HL-60/S4 (cell line): ENCODE measurements at regions not wholly inside any gene's neighbourhood (a gene's known extent, or its start where the extent isn't known, plus 50 kb on each side); places are given as distances from the start of the nearest gene placed in this dataset.

ENCODE experiments used
- in situ Hi-C: fragments of 300-500 bp; cut with MboI; formaldehyde crosslinking; loops from 2 replicates; pipeline ENCODE4 v1.14.3; 2022; ENCODE audit warnings: low sequenced_read_pairs

DNA sequence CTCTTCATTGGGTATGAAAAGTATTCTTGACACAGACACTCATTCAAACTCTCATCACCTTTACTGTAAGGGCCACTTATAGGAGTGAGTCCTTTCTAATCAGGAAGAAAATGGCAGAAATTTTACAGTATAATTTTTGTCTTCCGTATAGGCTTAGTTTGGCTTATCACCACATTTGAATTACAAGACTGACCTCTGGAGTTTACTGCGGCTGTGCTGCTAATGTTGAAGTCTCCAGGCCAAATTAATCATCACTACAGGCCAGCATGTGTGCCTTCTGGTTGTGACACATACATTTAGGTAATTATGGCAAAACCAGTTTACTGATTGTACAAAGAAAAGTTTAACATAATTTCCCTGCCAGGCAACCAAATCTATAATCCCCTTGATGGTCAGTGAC, 753.6 kb upstream of the GCFC2 start:
- in situ Hi-C loops, result no loop called here

- in situ Hi-C loops, result no loop called here
These were observed 750.7 kb upstream of the GCFC2 start for GRCh38 chr2:76461431-76461830.

DNA sequence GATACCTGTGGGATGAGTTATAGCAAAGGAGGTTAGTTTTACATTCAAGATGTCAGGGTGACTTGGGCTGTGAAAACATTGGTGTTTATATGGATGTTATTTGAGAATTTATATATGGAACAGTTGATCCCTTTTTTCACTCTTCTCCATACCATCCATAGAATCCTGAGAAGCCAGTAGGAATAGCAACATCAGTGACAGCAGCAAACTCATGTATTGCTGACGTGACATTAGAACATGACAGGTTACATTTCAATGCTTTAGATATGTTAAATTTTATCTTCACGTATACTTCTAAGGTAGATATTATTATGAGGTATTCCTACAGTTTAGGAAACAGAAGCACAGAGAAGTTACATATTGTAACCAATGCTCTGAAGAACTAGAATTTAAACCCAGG, 745.2 kb upstream of the GCFC2 start:
- in situ Hi-C loops, result no loop called here

GRCh38 chr2:76450024-76450475, 739.3 kb upstream of the GCFC2 start:
- in situ Hi-C loops, result no loop called here

DNA sequence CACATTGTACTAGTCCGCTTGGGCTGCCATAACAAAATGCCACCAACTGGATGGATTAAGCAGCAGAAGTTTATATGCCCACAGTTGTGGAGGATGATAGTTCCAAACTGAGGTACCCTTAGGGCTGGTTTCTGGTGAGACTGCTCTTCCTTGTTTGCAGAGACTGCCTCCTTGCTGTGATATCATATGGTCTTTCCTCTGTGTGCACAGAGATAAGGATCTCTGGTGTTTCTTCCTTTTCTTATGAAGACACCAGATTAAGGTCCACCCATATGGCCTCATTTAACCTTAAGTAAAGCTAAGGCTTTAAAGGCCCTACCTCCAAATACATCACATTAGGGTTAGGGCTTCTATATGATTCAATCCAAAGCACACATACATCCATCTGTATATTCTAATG, 738.2 kb upstream of the GCFC2 start:
- in situ Hi-C loops, result no loop called here

- in situ Hi-C loops, result no loop called here
These were observed 736.6 kb upstream of the GCFC2 start for GRCh38 chr2:76447294-76447693.

- in situ Hi-C loops, result no loop called here
These were observed 736.2 kb upstream of the GCFC2 start for GRCh38 chr2:76446872-76447271.

DNA sequence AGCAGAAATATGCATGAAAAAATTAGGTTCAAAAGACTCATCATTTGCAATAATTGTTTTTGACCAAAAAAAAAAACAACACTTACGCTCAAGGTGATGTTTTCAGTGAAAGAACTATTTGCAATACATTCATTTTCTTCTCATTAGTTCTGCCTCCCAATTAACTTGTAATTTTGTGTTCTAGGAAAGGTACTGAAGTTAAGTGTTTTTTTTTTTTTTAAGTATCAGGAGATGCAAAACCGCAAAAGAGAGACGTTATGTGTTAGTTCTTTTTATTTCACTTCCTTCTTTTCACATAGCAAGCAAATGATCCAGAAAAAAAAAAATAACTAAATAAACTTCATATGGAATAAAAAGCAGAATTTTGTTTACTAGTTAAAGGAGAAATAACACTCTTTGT, 735.2 kb upstream of the GCFC2 start:
- in situ Hi-C loops, result no loop called here

DNA sequence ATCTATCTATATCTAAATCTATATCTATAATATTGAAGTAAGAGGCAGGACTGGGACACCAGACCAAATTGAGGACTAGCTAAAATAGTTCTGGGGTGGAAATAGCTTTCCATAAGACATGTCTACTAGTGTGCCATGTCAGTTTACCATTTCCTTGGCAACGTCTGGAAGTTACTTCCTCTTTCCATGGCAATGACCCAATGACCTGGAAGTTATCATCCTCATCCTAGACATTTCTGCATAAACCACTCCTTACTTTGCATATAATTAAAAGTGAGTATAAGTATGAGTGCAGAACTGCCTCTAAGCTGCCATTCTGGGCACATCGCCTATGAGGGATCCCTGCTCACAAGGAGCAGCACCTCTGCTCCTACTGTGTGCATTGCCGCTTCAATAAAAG, 734.0 kb upstream of the GCFC2 start:
- in situ Hi-C loops, result no loop called here

- in situ Hi-C loops, result no loop called here
These were observed 726.8 kb upstream of the GCFC2 start for GRCh38 chr2:76437564-76437963.

- in situ Hi-C loops, result no loop called here
These were observed 718.7 kb upstream of the GCFC2 start for GRCh38 chr2:76429374-76429773.

DNA sequence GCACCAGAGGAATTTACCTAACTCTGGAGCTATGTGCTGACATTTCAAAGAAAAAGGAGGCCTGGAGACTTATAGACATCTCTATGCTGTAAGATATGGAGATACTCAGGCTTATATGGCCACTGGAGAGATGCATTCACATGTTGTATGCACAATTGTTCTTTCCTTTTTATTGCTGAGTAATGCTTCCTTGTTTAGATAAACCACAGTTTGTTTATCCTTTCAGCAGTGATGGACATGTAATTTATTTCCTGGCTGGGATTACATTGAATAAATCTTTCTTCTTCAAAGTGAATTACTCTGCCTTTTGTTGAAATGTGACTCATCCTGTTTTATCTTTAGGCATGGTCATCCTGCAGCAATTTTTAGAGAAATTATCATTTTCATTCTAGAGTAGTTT, 716.7 kb upstream of the GCFC2 start:
- in situ Hi-C loops, result no loop called here

- in situ Hi-C loops, result no loop called here
These were observed 705.1 kb upstream of the GCFC2 start for GRCh38 chr2:76415821-76416220.

DNA sequence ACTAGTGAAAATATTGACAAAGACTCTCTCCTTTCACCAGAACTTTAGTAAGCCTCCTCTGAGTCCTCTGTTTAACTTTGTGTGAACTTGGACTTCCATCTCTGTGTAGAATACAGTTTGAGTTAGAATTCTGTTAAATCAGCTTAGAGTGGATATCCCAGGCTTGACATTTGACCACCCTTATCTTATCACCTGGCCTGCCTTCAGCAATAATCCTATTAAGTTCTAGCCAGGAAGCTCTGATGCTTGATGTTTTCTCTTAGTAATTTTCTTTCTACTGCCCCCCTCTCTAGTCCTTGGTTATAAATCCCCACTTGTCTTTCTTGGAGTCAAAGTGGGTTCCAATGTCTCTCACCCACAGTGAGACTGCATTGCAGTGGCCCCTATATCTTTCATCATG, 702.7 kb upstream of the GCFC2 start:
- in situ Hi-C loops, result no loop called here

DNA sequence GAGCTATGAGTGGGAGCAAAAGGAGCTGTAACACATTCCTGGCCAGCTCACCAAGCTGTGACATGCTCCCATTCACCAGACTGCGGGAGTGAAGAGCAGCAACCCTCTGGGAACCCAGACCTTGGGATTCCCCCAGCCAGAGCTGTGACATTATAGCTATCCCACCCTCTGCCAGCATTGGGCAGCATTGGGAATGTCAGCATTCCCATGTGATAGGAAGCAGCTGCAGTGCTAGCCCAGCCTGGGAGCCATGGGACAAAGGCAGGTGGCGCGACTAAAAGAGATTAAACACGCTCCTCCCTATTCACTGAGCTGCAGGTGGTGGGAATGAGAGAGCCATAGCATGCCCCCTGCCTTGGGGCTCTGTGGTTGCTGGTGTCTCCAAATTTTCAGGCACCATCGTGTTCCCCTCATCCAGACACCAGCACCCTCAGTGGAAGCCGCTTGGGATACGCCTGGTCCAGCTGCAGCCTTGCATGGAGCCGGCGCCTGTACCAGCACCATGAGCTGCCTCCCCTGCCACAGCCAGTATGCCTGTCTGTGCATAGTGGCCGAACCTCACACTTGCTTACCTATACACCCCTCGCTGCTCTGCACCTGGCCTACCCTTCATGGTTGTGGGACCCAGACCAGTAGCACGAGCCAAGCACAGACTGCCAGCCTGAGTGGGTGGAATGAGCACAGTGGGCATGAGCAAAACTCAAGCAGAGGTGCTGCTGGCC, 695.6 kb upstream of the GCFC2 start:
- in situ Hi-C loops, result no loop called here

GRCh38 chr2:76393356-76393755, 682.6 kb upstream of the GCFC2 start:
- in situ Hi-C loops, result no loop called here

DNA sequence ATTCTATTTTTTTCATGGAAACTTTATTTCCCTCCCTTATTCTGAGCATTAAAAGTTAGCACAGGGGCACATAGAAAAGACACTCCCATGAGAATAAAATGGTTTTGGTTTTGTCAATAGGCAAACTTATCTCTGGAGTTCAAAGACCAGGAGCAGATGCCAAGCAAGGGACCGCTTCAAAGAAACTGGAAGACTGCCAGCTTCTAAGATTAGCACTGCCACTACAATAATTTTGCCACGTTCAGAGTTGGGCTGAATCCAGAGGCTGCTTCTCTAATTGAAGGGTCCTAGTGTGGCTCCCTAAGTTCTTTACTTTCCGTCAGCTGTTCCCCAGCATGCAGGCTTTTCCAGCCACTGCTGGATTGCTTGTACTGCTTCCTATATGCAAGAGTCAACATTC, 681.0 kb upstream of the GCFC2 start:
- in situ Hi-C loops, result no loop called here

GRCh38 chr2:76387294-76387693, 676.6 kb upstream of the GCFC2 start:
- in situ Hi-C loops, result no loop called here

DNA sequence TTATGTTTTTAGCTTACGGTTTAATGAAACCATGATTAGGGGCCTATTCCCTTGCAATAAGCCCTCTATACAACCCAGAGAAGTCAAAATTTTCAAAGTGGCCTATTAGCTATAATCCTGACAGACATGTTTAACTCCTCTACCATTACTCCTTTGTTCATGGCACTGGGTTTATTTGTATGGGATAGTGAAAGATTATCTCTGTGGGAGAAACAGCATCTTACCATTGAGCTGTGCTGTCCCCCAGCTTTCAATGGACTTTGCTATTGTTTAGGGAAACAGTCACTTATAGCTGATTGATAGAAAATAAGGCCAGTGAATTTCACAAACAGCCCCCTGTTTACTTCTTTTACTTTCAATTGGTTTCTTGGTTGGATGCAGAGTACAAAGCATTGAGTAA, 675.2 kb upstream of the GCFC2 start:
- in situ Hi-C loops, result no loop called here

DNA sequence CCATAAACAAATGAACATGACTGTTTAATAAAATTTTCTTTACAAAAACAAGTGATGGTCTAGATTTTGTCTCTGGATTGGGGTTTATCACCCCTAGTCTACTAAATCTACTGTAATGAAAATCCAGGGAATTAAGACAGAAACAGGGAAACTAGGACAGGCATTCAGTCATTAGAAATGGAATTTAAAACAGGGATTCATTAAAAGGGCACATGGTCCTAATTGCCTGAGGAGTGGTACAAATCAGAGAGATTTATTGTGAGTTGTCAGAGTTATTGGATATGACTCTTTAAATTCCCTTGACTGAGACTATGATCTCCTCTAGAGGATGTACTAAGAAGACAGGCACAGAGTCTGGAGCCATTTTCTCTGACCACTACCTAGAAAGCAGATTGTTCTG, 670.9 kb upstream of the GCFC2 start:
- in situ Hi-C loops, result no loop called here

DNA sequence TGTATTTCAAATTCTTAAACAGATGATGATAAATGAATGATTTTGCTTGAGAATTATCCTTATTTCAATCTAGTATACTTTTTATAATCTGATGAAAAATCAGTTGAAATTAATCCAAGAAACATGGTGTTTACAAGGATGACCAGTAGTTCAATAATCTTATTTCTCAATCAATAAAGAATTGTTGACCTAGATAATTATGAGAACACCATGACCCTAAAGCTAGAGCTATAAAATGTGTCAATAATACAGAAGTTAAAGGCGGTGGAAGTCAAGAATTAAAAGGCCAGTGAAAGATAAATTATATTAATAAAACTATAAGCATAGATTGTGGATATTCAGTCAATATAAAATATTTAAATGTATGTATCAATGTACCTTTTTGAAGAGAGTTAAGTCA, 667.4 kb upstream of the GCFC2 start:
- in situ Hi-C loops, result no loop called here

DNA sequence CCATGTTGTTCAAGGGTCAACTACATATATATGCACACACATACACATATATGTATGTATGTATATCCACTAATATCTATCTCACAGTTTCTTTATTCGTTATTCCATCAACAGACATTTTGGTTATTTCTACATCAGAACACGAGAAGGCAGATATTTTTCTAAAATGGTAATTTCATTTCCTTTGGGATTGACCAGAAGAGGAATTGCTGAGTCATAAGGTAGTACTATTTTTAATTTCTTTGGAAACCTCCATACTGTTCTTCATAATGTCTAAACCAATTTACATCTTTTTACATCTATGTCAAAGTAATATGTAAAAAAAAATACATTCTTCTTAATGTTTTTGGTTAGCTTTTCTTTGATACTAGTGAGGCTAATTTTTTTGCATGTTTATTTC, 630.7 kb upstream of the GCFC2 start:
- in situ Hi-C loops, result no loop called here

DNA sequence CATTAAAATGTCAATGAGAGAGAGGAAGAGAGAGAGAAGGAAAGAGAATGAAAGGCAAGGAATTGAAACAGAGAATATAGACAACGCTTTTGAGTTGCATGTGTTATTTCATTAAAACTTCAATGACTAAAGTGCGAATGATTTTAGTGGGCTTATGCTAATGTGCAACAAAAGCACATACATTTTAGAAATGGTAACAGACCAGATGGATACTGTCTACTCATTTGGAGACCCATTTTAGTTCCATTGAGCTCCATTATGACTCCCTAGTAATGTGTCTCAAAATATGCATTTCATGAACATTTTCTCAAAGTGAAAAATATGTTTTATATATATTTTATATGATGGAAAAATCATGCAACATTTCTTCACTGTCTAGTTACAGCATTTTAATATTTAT, 622.2 kb upstream of the GCFC2 start:
- in situ Hi-C loops, result no loop called here
